GM12878 (cell line): ENCODE measurements at regions not wholly inside any gene's neighbourhood (a gene's known extent, or its start where the extent isn't known, plus 50 kb on each side); places are given as distances from the start of the nearest gene placed in this dataset.

Source experiments
- CBX3 ChIP-seq: fragments of 200-600 bp; sonication (generic); IDR thresholded peaks from 2 replicates; pipeline ENCODE4 v1.6.1; 2016; ENCODE audit warnings: low read depth, borderline replicate concordance
- CREB1 ChIP-seq: IDR thresholded peaks from 2 replicates; pipeline ENCODE4 v1.6.1; 2012; ENCODE audit warnings: low read depth, mild to moderate bottlenecking, inconsistent platforms
- EED ChIP-seq: sonication (generic); IDR thresholded peaks from 2 replicates; pipeline ENCODE4 v1.6.1; 2016; ENCODE audit warnings: antibody characterized with exemption, low read depth
- EGR1 ChIP-seq, 2 experiments: IDR thresholded peaks; 1 replicate in 1 of 2; 2 replicates in 1 of 2; pipeline ENCODE4 v1.6.1; 2011 to 2012; ENCODE audit warnings: low read depth in 2 of 2, low read length in 2 of 2, borderline replicate concordance in 1 of 2, mild to moderate bottlenecking in 1 of 2, moderate library complexity in 1 of 2
- POLR2A ChIP-seq: IDR thresholded peaks from 2 replicates; pipeline ENCODE4 v1.6.1; 2011; ENCODE audit warnings: low read depth, mild to moderate bottlenecking, low read length
- POU2F2 ChIP-seq: IDR thresholded peaks from 3 replicates; pipeline ENCODE4 v1.6.1; 2011; ENCODE audit warnings: low read depth, mild to moderate bottlenecking, low read length, borderline replicate concordance
- RUNX3 ChIP-seq: IDR thresholded peaks from 2 replicates; pipeline ENCODE4 v1.6.1; 2012; ENCODE audit warnings: low read length, inconsistent platforms
- SP1 ChIP-seq: IDR thresholded peaks from one replicate; pipeline ENCODE4 v1.6.1; 2011; ENCODE audit warnings: low read depth, low read length
- TAF1 ChIP-seq: IDR thresholded peaks from 2 replicates; pipeline ENCODE4 v1.6.1; 2011; ENCODE audit warnings: mild to moderate bottlenecking, low read depth, low read length, borderline replicate concordance
- TF ChIP-seq, protein P1 (sequence below): IDR thresholded peaks from 2 replicates; pipeline ENCODE4 v1.6.1; 2012; ENCODE audit warnings: low read depth, low read length, improper control_type of control experiment
- TF ChIP-seq, protein P2 (sequence below): IDR thresholded peaks from 2 replicates; pipeline ENCODE4 v1.6.1; 2012; ENCODE audit warnings: mild to moderate bottlenecking, low read depth, low read length

DNA sequence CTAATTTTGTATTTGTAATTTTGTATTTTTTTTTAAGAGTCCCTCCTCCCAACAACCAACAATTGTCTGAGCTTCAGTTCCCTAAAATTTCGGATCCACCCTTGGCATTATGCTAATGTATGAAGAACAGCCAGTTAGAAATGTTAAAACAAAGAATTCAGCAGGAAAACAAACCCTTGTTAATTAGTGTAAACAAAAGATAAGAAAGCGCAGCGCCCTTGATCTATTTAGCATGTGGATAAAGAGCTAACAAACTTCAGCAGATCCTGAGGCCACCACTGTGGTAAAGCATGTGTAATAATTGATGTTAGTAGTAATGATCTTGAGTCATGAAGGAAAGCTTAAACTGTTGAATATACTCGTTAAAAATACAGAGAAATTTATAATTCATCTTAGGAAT lies 199.8 kb downstream of the TMX1 start:
- no peak for TF ChIP-seq POLR2A
- TF ChIP-seq, protein P1, sequence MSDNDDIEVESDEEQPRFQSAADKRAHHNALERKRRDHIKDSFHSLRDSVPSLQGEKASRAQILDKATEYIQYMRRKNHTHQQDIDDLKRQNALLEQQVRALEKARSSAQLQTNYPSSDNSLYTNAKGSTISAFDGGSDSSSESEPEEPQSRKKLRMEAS: no peak
- TF ChIP-seq RUNX3: no peak
- no peak for TF ChIP-seq EED
- TF ChIP-seq EGR1 (IDR thresholded peaks at IDR 0.05; ENCODE audit: borderline replicate concordance in 1 of 2, low read depth in 2 of 2, low read length in 2 of 2): no peak
- TF ChIP-seq TAF1: no peak
- no peak for TF ChIP-seq POU2F2
- no peak for TF ChIP-seq CBX3
- TF ChIP-seq, protein P2, sequence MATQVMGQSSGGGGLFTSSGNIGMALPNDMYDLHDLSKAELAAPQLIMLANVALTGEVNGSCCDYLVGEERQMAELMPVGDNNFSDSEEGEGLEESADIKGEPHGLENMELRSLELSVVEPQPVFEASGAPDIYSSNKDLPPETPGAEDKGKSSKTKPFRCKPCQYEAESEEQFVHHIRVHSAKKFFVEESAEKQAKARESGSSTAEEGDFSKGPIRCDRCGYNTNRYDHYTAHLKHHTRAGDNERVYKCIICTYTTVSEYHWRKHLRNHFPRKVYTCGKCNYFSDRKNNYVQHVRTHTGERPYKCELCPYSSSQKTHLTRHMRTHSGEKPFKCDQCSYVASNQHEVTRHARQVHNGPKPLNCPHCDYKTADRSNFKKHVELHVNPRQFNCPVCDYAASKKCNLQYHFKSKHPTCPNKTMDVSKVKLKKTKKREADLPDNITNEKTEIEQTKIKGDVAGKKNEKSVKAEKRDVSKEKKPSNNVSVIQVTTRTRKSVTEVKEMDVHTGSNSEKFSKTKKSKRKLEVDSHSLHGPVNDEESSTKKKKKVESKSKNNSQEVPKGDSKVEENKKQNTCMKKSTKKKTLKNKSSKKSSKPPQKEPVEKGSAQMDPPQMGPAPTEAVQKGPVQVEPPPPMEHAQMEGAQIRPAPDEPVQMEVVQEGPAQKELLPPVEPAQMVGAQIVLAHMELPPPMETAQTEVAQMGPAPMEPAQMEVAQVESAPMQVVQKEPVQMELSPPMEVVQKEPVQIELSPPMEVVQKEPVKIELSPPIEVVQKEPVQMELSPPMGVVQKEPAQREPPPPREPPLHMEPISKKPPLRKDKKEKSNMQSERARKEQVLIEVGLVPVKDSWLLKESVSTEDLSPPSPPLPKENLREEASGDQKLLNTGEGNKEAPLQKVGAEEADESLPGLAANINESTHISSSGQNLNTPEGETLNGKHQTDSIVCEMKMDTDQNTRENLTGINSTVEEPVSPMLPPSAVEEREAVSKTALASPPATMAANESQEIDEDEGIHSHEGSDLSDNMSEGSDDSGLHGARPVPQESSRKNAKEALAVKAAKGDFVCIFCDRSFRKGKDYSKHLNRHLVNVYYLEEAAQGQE: no peak
- no peak for TF ChIP-seq CREB1
- TF ChIP-seq SP1: no peak
